ENCODE measurements at regions not wholly inside any gene's neighbourhood (a gene's known extent, or its start where the extent isn't known, plus 50 kb on each side); places are given as distances from the start of the nearest gene placed in this dataset.

DNA sequence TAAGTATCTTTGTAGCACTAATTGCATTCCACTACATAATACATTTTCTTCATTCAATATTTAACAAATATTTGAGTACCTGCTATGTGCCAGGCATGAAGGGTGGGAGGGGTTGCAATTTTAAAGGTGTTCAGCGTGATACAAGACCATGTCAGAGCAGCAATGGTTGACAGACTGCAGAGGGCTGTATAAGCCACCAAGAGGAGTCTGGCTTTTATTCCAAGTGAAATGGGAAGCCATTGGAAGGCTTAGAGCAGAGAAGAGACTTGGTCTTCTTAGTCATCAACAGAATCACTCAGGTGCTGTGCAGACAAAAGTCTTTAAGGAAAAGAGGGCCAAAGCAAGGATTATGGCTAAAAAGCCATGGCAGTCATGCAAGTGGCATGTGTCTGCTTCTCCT, 360.8 kb upstream of the ARID1B start:
- FAIRE-seq: no peak

DNA sequence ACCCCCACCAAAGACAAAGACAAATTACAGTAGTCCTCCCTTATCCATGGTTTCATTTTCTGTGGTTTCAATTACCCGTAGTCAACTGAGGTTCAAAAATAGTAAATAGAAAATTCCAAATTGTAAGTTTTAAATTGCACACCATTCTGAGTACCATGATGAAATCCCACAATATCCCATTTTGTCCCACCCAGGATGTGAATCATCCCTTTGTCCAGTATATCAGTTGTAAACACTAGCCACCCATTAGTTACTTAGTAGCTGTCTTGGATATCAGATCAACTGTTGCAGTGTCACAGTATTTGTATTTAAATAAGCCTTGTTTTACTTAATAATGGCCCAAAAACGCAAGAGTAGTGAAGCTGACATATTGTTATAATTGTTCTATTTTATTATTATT, 364.0 kb upstream of the ARID1B start:
- FAIRE-seq (no peak), DNase-seq (ENCODE audit: low read depth, low spot score) (no peak)
- Histone ChIP-seq H3K9me3 (ENCODE audit: control insufficient read depth, low read depth, low read length) (no peaks in the 10 kb centered on the region), H3K4me3 (ENCODE audit: control insufficient read depth in 2 of 3, extremely low read depth in 1 of 3, insufficient read depth in 2 of 3, low read depth in 1 of 3, low read length in 3 of 3) (no peak overlapping the region), H3K4me2 (ENCODE audit: control insufficient read depth, extremely low read depth, insufficient read depth, low read depth, low read length) (peak overlapping the region; percentile 8), H4K20me1 (ENCODE audit: control insufficient read depth, extremely low read depth, insufficient read depth, low read length) (no peaks in the 10 kb centered on the region), H2AFZ (ENCODE audit: control insufficient read depth, low read length) (no peak overlapping the region), H3K36me3 (ENCODE audit: control insufficient read depth in 2 of 2, extremely low read depth in 1 of 2, insufficient read depth in 2 of 2, low read length in 2 of 2) (no peaks in the 10 kb centered on the region), H3K27me3 (ENCODE audit: control insufficient read depth, extremely low read depth, insufficient read depth, low read length) (no peaks in the 10 kb centered on the region), H3K9ac (ENCODE audit: control insufficient read depth, extremely low read depth, insufficient read depth, low read length) (no peak overlapping the region), H3K79me2 (ENCODE audit: control insufficient read depth, insufficient read depth, low read length) (no peaks in the 10 kb centered on the region), H3K27ac (ENCODE audit: control insufficient read depth, insufficient read depth, low read length) (no peak overlapping the region), H3K9me1 (ENCODE audit: control insufficient read depth, extremely low read depth, insufficient read depth, low read length) (no peaks in the 10 kb centered on the region), H3K4me1 (ENCODE audit: control insufficient read depth, extremely low read depth, insufficient read depth, low read length) (no peaks in the 10 kb centered on the region)
- TF ChIP-seq, protein P1, sequence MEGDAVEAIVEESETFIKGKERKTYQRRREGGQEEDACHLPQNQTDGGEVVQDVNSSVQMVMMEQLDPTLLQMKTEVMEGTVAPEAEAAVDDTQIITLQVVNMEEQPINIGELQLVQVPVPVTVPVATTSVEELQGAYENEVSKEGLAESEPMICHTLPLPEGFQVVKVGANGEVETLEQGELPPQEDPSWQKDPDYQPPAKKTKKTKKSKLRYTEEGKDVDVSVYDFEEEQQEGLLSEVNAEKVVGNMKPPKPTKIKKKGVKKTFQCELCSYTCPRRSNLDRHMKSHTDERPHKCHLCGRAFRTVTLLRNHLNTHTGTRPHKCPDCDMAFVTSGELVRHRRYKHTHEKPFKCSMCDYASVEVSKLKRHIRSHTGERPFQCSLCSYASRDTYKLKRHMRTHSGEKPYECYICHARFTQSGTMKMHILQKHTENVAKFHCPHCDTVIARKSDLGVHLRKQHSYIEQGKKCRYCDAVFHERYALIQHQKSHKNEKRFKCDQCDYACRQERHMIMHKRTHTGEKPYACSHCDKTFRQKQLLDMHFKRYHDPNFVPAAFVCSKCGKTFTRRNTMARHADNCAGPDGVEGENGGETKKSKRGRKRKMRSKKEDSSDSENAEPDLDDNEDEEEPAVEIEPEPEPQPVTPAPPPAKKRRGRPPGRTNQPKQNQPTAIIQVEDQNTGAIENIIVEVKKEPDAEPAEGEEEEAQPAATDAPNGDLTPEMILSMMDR (optimal IDR thresholded peaks at IDR 0.05 in 1 of 3, IDR thresholded peaks at IDR 0.05 in 1 of 3, conservative IDR thresholded peaks at IDR 0.05 in 1 of 3; ENCODE audit: extremely low read depth in 1 of 3, insufficient read depth in 2 of 3, low read length in 3 of 3): no peak
- no peak for TF ChIP-seq EZH2 (IDR thresholded peaks at IDR 0.05; ENCODE audit: low read length)
- dilution Hi-C loops (cut with MboI; ENCODE audit: extremely low pct_ligation_motif_present, low sequenced_read_pairs): no loop called here

More for the DNA sequence above, 360.8 kb upstream of the ARID1B start:
- Histone ChIP-seq H3K4me3 (ENCODE audit: control insufficient read depth in 2 of 3, extremely low read depth in 1 of 3, insufficient read depth in 2 of 3, low read depth in 1 of 3, low read length in 3 of 3) (no peak overlapping the region), H4K20me1 (ENCODE audit: control insufficient read depth, extremely low read depth, insufficient read depth, low read length) (no peaks in the 10 kb centered on the region), H3K27ac (ENCODE audit: control insufficient read depth, insufficient read depth, low read length) (no peak overlapping the region), H3K27me3 (ENCODE audit: control insufficient read depth, extremely low read depth, insufficient read depth, low read length) (no peaks in the 10 kb centered on the region), H3K9me3 (ENCODE audit: control insufficient read depth, low read depth, low read length) (no peaks in the 10 kb centered on the region), H3K4me2 (ENCODE audit: control insufficient read depth, extremely low read depth, insufficient read depth, low read depth, low read length) (no peak overlapping the region), H3K4me1 (ENCODE audit: control insufficient read depth, extremely low read depth, insufficient read depth, low read length) (no peaks in the 10 kb centered on the region), H3K9me1 (ENCODE audit: control insufficient read depth, extremely low read depth, insufficient read depth, low read length) (no peaks in the 10 kb centered on the region), H3K9ac (ENCODE audit: control insufficient read depth, extremely low read depth, insufficient read depth, low read length) (no peak overlapping the region), H2AFZ (ENCODE audit: control insufficient read depth, low read length) (no peak overlapping the region), H3K79me2 (ENCODE audit: control insufficient read depth, insufficient read depth, low read length) (no peaks in the 10 kb centered on the region), H3K36me3 (ENCODE audit: control insufficient read depth in 2 of 2, extremely low read depth in 1 of 2, insufficient read depth in 2 of 2, low read length in 2 of 2) (no peaks in the 10 kb centered on the region)
- dilution Hi-C loops (cut with MboI; ENCODE audit: extremely low pct_ligation_motif_present, low sequenced_read_pairs): no loop called here
- TF ChIP-seq, protein P1 (optimal IDR thresholded peaks at IDR 0.05 in 1 of 3, IDR thresholded peaks at IDR 0.05 in 1 of 3, conservative IDR thresholded peaks at IDR 0.05 in 1 of 3; ENCODE audit: extremely low read depth in 1 of 3, insufficient read depth in 2 of 3, low read length in 3 of 3): peak in 1 of 3 experiments; percentile 57
- TF ChIP-seq EZH2 (IDR thresholded peaks at IDR 0.05; ENCODE audit: low read length): no peak
- DNase-seq (ENCODE audit: low read depth, low spot score): no peak

Measured in keratinocyte (primary cell).